Body of pancreas (tissue), 4 donors: ENCODE measurements at regions not wholly inside any gene's neighbourhood (a gene's known extent, or its start where the extent isn't known, plus 50 kb on each side); places are given as distances from the start of the nearest gene placed in this dataset.

Experiments used
- CTCF ChIP-seq, 7 experiments: fragments of 450-650 bp in 4 of 7; fragments of 200-600 bp in 3 of 7; sonication (generic) in 3 of 7; IDR thresholded peaks; one replicate each; pipeline ENCODE4 v1.5.1; 2016 to 2019; ENCODE audit warnings: antibody characterized with exemption in 7 of 7
- POLR2A ChIP-seq, 3 donors: fragments of 450-650 bp; IDR thresholded peaks; one replicate each; pipeline ENCODE4 v1.6.1; 2016; ENCODE audit warnings: antibody characterized with exemption in 3 of 3, mild to moderate bottlenecking in 2 of 3

- TF ChIP-seq POLR2A (IDR thresholded peaks at IDR 0.05) (no peak), CTCF (IDR thresholded peaks at IDR 0.05) (no peak)
Measured at GRCh38 chr5:6146271-6146670, 232.1 kb downstream of the MED10 start.
